ENCODE measurements at regions not wholly inside any gene's neighbourhood (a gene's known extent, or its start where the extent isn't known, plus 50 kb on each side); places are given as distances from the start of the nearest gene placed in this dataset.

DNA sequence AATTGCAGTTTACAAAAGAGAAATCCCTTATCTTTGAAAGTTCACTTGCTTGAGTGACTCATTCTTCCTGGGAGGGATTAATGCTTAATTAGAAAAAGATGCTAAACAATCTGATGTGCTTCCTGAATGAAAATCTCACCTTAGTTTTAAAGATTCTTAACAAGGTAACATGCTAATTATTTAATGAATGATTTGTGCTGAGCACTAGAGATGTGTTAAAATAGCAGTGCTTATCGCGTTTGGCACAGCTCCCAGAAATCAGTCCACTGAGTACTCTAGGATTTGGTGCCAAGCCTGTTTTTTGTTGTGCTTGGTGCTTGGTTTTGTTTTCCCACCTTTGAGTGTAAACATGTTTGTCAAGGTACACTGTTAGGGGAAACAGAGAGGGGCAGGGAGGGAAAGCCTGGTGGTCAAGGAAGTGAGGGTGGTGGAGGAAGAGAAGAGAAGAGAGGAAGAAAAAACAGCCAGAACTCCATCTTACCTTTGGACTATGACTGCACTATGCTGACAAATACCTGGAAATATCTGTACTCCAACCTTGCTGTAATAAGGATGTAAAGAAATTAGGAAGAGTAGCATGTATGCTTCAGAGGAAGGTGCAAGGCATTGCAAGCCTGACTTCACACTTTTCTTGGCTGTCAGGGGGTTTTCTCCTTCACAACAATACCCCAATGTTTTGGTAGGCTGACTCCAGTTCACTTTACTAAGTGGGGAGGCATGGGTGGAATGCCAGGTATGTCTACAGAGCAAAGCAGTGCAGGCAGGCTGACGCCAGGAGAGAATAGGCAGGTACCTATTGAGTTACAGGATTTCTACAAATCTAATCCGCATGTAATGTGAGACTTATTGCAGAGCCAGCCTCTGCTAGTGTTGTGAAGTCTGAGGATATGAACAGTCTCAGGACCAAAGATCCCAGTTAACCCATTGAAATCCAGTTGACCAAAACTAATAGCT is 157.2 kb upstream of the ISL1 start:
- H3K4me1 ChIP-seq (ENCODE audit: control insufficient read depth, insufficient read depth, low read length), result peaks cover 25% of the 10 kb centered on the region
- ChIA-PET CTCF (no interaction called here), POLR2A (interaction anchor here (0.9 kb wide), 1 partner anchor 158 kb away, joined by 3 read pairs; the partner anchor contains the start of gene ISL1)
- TF ChIP-seq, protein P1, sequence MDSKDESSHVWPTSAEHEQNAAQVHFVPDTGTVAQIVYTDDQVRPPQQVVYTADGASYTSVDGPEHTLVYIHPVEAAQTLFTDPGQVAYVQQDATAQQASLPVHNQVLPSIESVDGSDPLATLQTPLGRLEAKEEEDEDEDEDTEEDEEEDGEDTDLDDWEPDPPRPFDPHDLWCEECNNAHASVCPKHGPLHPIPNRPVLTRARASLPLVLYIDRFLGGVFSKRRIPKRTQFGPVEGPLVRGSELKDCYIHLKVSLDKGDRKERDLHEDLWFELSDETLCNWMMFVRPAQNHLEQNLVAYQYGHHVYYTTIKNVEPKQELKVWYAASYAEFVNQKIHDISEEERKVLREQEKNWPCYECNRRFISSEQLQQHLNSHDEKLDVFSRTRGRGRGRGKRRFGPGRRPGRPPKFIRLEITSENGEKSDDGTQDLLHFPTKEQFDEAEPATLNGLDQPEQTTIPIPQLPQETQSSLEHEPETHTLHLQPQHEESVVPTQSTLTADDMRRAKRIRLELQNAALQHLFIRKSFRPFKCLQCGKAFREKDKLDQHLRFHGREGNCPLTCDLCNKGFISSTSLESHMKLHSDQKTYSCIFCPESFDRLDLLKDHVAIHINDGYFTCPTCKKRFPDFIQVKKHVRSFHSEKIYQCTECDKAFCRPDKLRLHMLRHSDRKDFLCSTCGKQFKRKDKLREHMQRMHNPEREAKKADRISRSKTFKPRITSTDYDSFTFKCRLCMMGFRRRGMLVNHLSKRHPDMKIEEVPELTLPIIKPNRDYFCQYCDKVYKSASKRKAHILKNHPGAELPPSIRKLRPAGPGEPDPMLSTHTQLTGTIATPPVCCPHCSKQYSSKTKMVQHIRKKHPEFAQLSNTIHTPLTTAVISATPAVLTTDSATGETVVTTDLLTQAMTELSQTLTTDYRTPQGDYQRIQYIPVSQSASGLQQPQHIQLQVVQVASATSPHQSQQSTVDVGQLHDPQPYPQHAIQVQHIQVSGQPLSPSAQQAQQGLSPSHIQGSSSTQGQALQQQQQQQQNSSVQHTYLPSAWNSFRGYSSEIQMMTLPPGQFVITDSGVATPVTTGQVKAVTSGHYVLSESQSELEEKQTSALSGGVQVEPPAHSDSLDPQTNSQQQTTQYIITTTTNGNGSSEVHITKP (tag by site-specific recombination; IDR thresholded peaks at IDR 0.05), result no peak
- 0 out of 2 replicates have a peak, but pooled peaks have one; percentile 9 for TF ChIP-seq TRIM28 (IDR thresholded peaks at IDR 0.05; ENCODE audit: borderline replicate concordance, low read length)
- H3K4me3 ChIP-seq (ENCODE audit: low read depth, low read length), result no peak overlapping the region
- H3K27ac ChIP-seq (ENCODE audit: extremely low read depth, low read depth, low read length), result no peak overlapping the region; the same call in 1 of the 2 replicates
- no peaks in the 10 kb centered on the region for H3K9me3 ChIP-seq (ENCODE audit: control insufficient read depth, insufficient read depth, low read depth, low read length)
- H3K36me3 ChIP-seq (ENCODE audit: control insufficient read depth in 2 of 2, insufficient read depth in 1 of 2, low read length in 2 of 2), result no peaks in the 10 kb centered on the region

GRCh38 chr5:51227963-51228470 is 155.2 kb upstream of the ISL1 start:
- Histone ChIP-seq H3K4me1 (ENCODE audit: control insufficient read depth, insufficient read depth, low read length) (peaks cover 25% of the 10 kb centered on the region), H3K4me3 (ENCODE audit: low read depth, low read length) (no peak overlapping the region), H3K9me3 (ENCODE audit: control insufficient read depth, insufficient read depth, low read depth, low read length) (no peaks in the 10 kb centered on the region), H3K27ac (ENCODE audit: extremely low read depth, low read depth, low read length) (no peak overlapping the region), H3K36me3 (ENCODE audit: control insufficient read depth in 2 of 2, insufficient read depth in 1 of 2, low read length in 2 of 2) (no peaks in the 10 kb centered on the region)
- ChIA-PET CTCF (interaction anchor here (0.5 to 0.7 kb wide), 2 partner anchors 145 to 556 kb away, joined by 3 read pairs; no protein-coding TSS in a partner anchor), POLR2A (no interaction called here)
- TF ChIP-seq SETDB1 (IDR thresholded peaks at IDR 0.05; ENCODE audit: insufficient read length, low read length) (peak; percentile 22), KLF9 (tag by site-specific recombination; IDR thresholded peaks at IDR 0.05; ENCODE audit: low read depth) (no peak), ZNF311 (tag by site-specific recombination; IDR thresholded peaks at IDR 0.05; ENCODE audit: borderline replicate concordance) (no peak), TRIM28 (IDR thresholded peaks at IDR 0.05; ENCODE audit: borderline replicate concordance, low read length) (peak; percentile 57; the same call in 1 of the 2 replicates)
- TF ChIP-seq, protein P2, sequence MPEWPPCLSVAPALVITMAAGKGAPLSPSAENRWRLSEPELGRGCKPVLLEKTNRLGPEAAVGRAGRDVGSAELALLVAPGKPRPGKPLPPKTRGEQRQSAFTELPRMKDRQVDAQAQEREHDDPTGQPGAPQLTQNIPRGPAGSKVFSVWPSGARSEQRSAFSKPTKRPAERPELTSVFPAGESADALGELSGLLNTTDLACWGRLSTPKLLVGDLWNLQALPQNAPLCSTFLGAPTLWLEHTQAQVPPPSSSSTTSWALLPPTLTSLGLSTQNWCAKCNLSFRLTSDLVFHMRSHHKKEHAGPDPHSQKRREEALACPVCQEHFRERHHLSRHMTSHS (tag by site-specific recombination; IDR thresholded peaks at IDR 0.05), result no peak

GRCh38 chr5:51230336-51230735 is 152.9 kb upstream of the ISL1 start:
- ChIA-PET CTCF (interaction anchor here (0.7 kb wide), 1 partner anchor 267 kb away, joined by 3 read pairs; no protein-coding TSS in a partner anchor), POLR2A (no interaction called here)
- Histone ChIP-seq H3K4me1 (ENCODE audit: control insufficient read depth, insufficient read depth, low read length) (peaks cover 25% of the 10 kb centered on the region), H3K9me3 (ENCODE audit: control insufficient read depth, insufficient read depth, low read depth, low read length) (no peaks in the 10 kb centered on the region), H3K27ac (ENCODE audit: extremely low read depth, low read depth, low read length) (no peak overlapping the region), H3K36me3 (ENCODE audit: control insufficient read depth in 2 of 2, insufficient read depth in 1 of 2, low read length in 2 of 2) (no peaks in the 10 kb centered on the region), H3K4me3 (ENCODE audit: low read depth, low read length) (no peak overlapping the region)
- TF ChIP-seq ZNF513 (tag by site-specific recombination; IDR thresholded peaks at IDR 0.05), result no peak
- no peak for TF ChIP-seq ZNF518A (tag by site-specific recombination; conservative IDR thresholded peaks at IDR 0.05; ENCODE audit: low read depth)
- TF ChIP-seq SETDB1 (IDR thresholded peaks at IDR 0.05; ENCODE audit: insufficient read length, low read length), result peak; percentile 96
- TF ChIP-seq TRIM28 (IDR thresholded peaks at IDR 0.05; ENCODE audit: borderline replicate concordance, low read length), result peak; percentile 71; the same call in 1 of the 2 replicates
- TF ChIP-seq ZBTB21 (tag by site-specific recombination; IDR thresholded peaks at IDR 0.05), result no peak
